ENCODE measurements at regions not wholly inside any gene's neighbourhood (a gene's known extent, or its start where the extent isn't known, plus 50 kb on each side); places are given as distances from the start of the nearest gene placed in this dataset.

- no peak overlapping the region for H3K27ac Mint-ChIP-seq
- no peak for TF ChIP-seq CTCF (IDR thresholded peaks at IDR 0.05; ENCODE audit: unreplicated experiment)
- no peak overlapping the region for H3K4me3 Mint-ChIP-seq
- peaks cover 38% of the 10 kb centered on the region for H3K9me3 Mint-ChIP-seq
- no peaks in the 10 kb centered on the region for H3K27me3 Mint-ChIP-seq (ENCODE audit: low read depth)
- H3K36me3 Mint-ChIP-seq = no peaks in the 10 kb centered on the region
- no peaks in the 10 kb centered on the region for H3K4me1 Mint-ChIP-seq
- DNase-seq (ENCODE audit: low spot score in 2 of 2, unreplicated experiment in 2 of 2) = no peak
These were observed 366.0 kb downstream of the HTR1A start for GRCh38 chr5:63596254-63596653.

- TF ChIP-seq CTCF (IDR thresholded peaks at IDR 0.05; ENCODE audit: unreplicated experiment) = no peak
- Mint-ChIP-seq H3K9me3 (peaks cover 12% of the 10 kb centered on the region), H3K27ac (no peak overlapping the region), H3K4me1 (no peaks in the 10 kb centered on the region), H3K4me3 (no peak overlapping the region), H3K36me3 (no peaks in the 10 kb centered on the region), H3K27me3 (ENCODE audit: low read depth) (no peaks in the 10 kb centered on the region)
- DNase-seq (ENCODE audit: low spot score in 2 of 2, unreplicated experiment in 2 of 2) = no peak
These were observed 388.9 kb downstream of the HTR1A start for GRCh38 chr5:63573380-63573779.

- Mint-ChIP-seq H3K4me1 (no peaks in the 10 kb centered on the region), H3K36me3 (no peaks in the 10 kb centered on the region), H3K27ac (no peak overlapping the region), H3K27me3 (ENCODE audit: low read depth) (no peaks in the 10 kb centered on the region), H3K9me3 (peaks cover 12% of the 10 kb centered on the region), H3K4me3 (no peak overlapping the region)
- no peak for TF ChIP-seq CTCF (IDR thresholded peaks at IDR 0.05; ENCODE audit: unreplicated experiment)
- DNase-seq (ENCODE audit: low spot score in 2 of 2, unreplicated experiment in 2 of 2) = no peak
These were observed 389.5 kb downstream of the HTR1A start for GRCh38 chr5:63572740-63573139.

- no peak overlapping the region for H3K4me3 Mint-ChIP-seq
These were observed 391.5 kb downstream of the HTR1A start for GRCh38 chr5:63570752-63571151.

GRCh38 chr5:63564789-63565188 is 397.5 kb downstream of the HTR1A start:
- TF ChIP-seq CTCF (IDR thresholded peaks at IDR 0.05; ENCODE audit: unreplicated experiment) = no peak
- Mint-ChIP-seq H3K27ac (no peak overlapping the region), H3K4me1 (no peaks in the 10 kb centered on the region), H3K36me3 (no peaks in the 10 kb centered on the region), H3K4me3 (no peak overlapping the region), H3K27me3 (ENCODE audit: low read depth) (no peaks in the 10 kb centered on the region), H3K9me3 (peaks cover 41% of the 10 kb centered on the region)
- DNase-seq (ENCODE audit: low spot score in 2 of 2, unreplicated experiment in 2 of 2) = no peak

More at GRCh38 chr5:63570752-63571151, 391.5 kb downstream of the HTR1A start:
- no peaks in the 10 kb centered on the region for H3K27me3 Mint-ChIP-seq (ENCODE audit: low read depth)
- no peak for DNase-seq (ENCODE audit: low spot score in 2 of 2, unreplicated experiment in 2 of 2)
- no peak for TF ChIP-seq CTCF (IDR thresholded peaks at IDR 0.05; ENCODE audit: unreplicated experiment)
- H3K36me3 Mint-ChIP-seq = no peaks in the 10 kb centered on the region
- H3K27ac Mint-ChIP-seq = no peak overlapping the region
- no peaks in the 10 kb centered on the region for H3K4me1 Mint-ChIP-seq
- H3K9me3 Mint-ChIP-seq = peaks cover 17% of the 10 kb centered on the region
